ENCODE measurements at regions not wholly inside any gene's neighbourhood (a gene's known extent, or its start where the extent isn't known, plus 50 kb on each side); places are given as distances from the start of the nearest gene placed in this dataset.

DNA sequence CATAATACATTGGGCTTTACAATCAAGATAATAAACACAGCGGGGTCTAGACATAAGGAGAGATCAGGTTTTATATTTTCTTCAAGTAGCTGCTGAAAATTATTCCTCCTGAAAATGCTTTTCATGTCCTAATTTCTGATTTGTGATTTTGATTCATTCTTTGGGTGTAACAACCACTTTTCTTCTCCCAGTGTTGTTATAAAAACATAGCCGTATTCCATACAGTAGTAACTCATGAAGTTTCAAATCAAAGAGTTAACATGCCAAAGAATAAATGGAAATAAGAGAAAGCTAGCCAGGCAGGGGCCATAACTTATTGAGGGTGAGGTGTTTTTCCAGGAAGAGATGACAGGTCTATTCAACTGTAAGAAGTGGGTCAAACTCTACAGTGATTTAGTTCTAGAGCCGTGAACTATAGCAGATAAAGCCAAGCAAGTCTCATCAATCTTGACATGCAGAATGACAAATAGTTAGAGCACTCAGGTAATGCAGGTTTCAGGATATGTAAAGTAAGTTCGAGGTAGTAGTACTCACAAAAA is 934.4 kb upstream of the SLITRK1 start:
- TF ChIP-seq, protein P1, sequence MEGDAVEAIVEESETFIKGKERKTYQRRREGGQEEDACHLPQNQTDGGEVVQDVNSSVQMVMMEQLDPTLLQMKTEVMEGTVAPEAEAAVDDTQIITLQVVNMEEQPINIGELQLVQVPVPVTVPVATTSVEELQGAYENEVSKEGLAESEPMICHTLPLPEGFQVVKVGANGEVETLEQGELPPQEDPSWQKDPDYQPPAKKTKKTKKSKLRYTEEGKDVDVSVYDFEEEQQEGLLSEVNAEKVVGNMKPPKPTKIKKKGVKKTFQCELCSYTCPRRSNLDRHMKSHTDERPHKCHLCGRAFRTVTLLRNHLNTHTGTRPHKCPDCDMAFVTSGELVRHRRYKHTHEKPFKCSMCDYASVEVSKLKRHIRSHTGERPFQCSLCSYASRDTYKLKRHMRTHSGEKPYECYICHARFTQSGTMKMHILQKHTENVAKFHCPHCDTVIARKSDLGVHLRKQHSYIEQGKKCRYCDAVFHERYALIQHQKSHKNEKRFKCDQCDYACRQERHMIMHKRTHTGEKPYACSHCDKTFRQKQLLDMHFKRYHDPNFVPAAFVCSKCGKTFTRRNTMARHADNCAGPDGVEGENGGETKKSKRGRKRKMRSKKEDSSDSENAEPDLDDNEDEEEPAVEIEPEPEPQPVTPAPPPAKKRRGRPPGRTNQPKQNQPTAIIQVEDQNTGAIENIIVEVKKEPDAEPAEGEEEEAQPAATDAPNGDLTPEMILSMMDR (IDR thresholded peaks at IDR 0.05; ENCODE audit: insufficient read depth, low read length): no peak
- TF ChIP-seq POLR2AphosphoS5 (IDR thresholded peaks at IDR 0.05; ENCODE audit: low read depth): no peak
- Histone ChIP-seq H3K27ac (replicated peaks) (no peak overlapping the region), H3K27me3 (ENCODE audit: insufficient read depth, poor library complexity, severe bottlenecking) (no peaks in the 10 kb centered on the region), H3K4me3 (replicated peaks; ENCODE audit: insufficient read depth, low read length) (no peak overlapping the region)
- DNase-seq (ENCODE audit: low read depth in 1 of 2, low spot score in 1 of 2): no peak

- TF ChIP-seq SPI1 (IDR thresholded peaks at IDR 0.05; ENCODE audit: borderline replicate concordance, low read depth) (no peak), POLR2AphosphoS5 (IDR thresholded peaks at IDR 0.05; ENCODE audit: low read depth) (no peak), GABPA (IDR thresholded peaks at IDR 0.05; ENCODE audit: low read depth) (no peak), REST (IDR thresholded peaks at IDR 0.05; ENCODE audit: insufficient replicate concordance, low read depth) (no peak)
- TF ChIP-seq, protein P1 (IDR thresholded peaks at IDR 0.05; ENCODE audit: insufficient read depth, low read length): no peak
- no peak for DNase-seq (ENCODE audit: low read depth in 1 of 2, low spot score in 1 of 2)
- Histone ChIP-seq H3K27me3 (ENCODE audit: insufficient read depth, poor library complexity, severe bottlenecking) (no peaks in the 10 kb centered on the region), H3K27ac (replicated peaks) (no peak overlapping the region), H3K4me3 (replicated peaks; ENCODE audit: insufficient read depth, low read length) (no peak overlapping the region)
These were observed 930.5 kb upstream of the SLITRK1 start for GRCh38 chr13:84812789-84813188.

DNA sequence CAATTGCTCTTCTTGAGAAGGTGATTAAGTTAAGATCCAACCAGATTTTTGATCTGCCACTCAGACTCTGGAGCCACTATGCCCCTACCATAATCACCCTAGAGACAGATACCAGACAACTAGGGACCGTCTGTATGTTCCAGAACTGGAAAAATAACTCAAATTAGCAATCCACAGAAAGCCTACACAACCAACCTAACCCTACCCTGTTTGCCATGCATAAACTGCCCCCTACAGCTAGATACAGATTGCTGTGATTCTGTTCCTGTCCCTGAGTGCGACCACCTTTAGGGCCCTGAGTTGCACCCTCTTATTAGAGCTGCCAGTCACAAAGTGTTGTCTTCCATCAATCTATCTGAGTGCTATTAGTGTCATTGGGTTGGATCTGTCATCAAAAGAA is 929.8 kb upstream of the SLITRK1 start:
- DNase-seq (ENCODE audit: low read depth in 1 of 2, low spot score in 1 of 2): no peak
- Histone ChIP-seq H3K4me3 (replicated peaks; ENCODE audit: insufficient read depth, low read length) (no peak overlapping the region), H3K27me3 (ENCODE audit: insufficient read depth, poor library complexity, severe bottlenecking) (no peaks in the 10 kb centered on the region), H3K27ac (replicated peaks) (no peak overlapping the region)
- TF ChIP-seq REST (IDR thresholded peaks at IDR 0.05; ENCODE audit: insufficient replicate concordance, low read depth) (no peak), POLR2AphosphoS5 (IDR thresholded peaks at IDR 0.05; ENCODE audit: low read depth) (no peak), SPI1 (IDR thresholded peaks at IDR 0.05; ENCODE audit: borderline replicate concordance, low read depth) (no peak), GABPA (IDR thresholded peaks at IDR 0.05; ENCODE audit: low read depth) (no peak)
- TF ChIP-seq, protein P1 (IDR thresholded peaks at IDR 0.05; ENCODE audit: insufficient read depth, low read length): no peak

- TF ChIP-seq POLR2AphosphoS5 (IDR thresholded peaks at IDR 0.05; ENCODE audit: low read depth): no peak
- TF ChIP-seq SPI1 (IDR thresholded peaks at IDR 0.05; ENCODE audit: borderline replicate concordance, low read depth): no peak
- TF ChIP-seq REST (IDR thresholded peaks at IDR 0.05; ENCODE audit: insufficient replicate concordance, low read depth): no peak
- no peak for TF ChIP-seq GABPA (IDR thresholded peaks at IDR 0.05; ENCODE audit: low read depth)
- TF ChIP-seq, protein P1 (IDR thresholded peaks at IDR 0.05; ENCODE audit: insufficient read depth, low read length): no peak
- Histone ChIP-seq H3K27me3 (ENCODE audit: insufficient read depth, poor library complexity, severe bottlenecking) (no peaks in the 10 kb centered on the region), H3K27ac (replicated peaks) (no peak overlapping the region), H3K4me3 (replicated peaks; ENCODE audit: insufficient read depth, low read length) (no peak overlapping the region)
- no peak for DNase-seq (ENCODE audit: low read depth in 1 of 2, low spot score in 1 of 2)
These were observed 928.5 kb upstream of the SLITRK1 start for GRCh38 chr13:84810781-84811180.
